GM23248 (cell line): ENCODE measurements at regions not wholly inside any gene's neighbourhood (a gene's known extent, or its start where the extent isn't known, plus 50 kb on each side); places are given as distances from the start of the nearest gene placed in this dataset.
"Not testable (repeated sequence)": the region's sequence is repeated elsewhere in the genome, so short reads cannot be mapped to it uniquely, and the experiment has no call there.

Source experiments
- EZH2 ChIP-seq: fragments of 200-600 bp; sonication (generic); IDR thresholded peaks from 2 replicates; pipeline ENCODE4 v1.6.1; 2018; ENCODE audit warnings: antibody characterized with exemption, mild to moderate bottlenecking; ENCODE audit not compliant: insufficient read depth, poor library complexity, severe bottlenecking
- EZH2phosphoT487 ChIP-seq: fragments of 200-600 bp; sonication (generic); IDR thresholded peaks from 2 replicates; pipeline ENCODE4 v1.6.1; 2018; ENCODE audit warnings: antibody characterized with exemption, moderate library complexity, mild to moderate bottlenecking, low read depth; ENCODE audit not compliant: insufficient read depth

DNA sequence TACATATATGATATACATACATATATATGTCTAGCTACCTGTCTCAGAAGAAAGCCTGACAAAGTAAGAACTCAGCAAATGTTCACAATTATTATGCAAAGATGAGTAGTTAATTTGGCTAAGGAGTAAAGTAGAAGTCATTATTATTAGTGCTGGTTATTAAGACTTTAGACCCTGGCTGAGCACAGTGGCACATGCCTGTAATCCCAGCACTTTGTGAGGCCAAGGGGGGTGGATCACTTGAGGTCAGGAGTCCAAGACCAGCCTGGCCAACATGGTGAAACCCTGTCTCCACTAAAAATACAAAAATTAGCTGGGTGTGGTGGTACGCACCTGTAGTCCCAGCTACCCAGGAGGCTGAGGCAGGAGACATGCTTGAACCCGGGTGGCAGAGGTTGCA, 71.8 kb upstream of the MELK start:
- TF ChIP-seq EZH2phosphoT487, EZH2: not testable (repeated sequence)
